GM21381 (cell line): ENCODE measurements at regions not wholly inside any gene's neighbourhood (a gene's known extent, or its start where the extent isn't known, plus 50 kb on each side); places are given as distances from the start of the nearest gene placed in this dataset.
"Not testable (repeated sequence)": the region's sequence is repeated elsewhere in the genome, so short reads cannot be mapped to it uniquely, and the experiment has no call there.

Source experiments
- ATAC-seq: cut with Tn5 transposase; IDR thresholded peaks from one replicate; pipeline ENCODE4 v1.9.1; 2021; ENCODE audit warnings: mild to moderate bottlenecking, moderate library complexity; ENCODE audit not compliant: unreplicated experiment

DNA sequence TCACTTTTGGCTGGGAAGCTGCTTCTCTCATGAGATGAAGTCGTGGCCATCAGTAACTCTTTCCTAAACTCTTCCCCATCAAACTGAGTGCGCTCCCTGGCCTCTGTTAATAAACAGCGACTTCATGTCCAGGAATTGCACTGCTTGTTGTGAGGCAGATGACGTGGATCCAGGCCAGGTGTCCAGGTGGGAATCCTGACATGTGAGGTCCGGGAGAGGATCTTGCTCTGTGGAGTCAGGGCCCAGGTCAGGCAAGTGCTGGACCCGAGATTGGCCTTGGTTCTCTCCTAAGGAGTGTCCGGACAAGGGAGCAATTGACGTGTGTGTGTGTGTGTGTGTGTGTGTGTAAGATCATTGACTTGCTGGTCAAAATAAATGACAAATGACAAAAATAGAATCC, 362.7 kb downstream of the GLRX3 start:
- ATAC-seq = no peak

DNA sequence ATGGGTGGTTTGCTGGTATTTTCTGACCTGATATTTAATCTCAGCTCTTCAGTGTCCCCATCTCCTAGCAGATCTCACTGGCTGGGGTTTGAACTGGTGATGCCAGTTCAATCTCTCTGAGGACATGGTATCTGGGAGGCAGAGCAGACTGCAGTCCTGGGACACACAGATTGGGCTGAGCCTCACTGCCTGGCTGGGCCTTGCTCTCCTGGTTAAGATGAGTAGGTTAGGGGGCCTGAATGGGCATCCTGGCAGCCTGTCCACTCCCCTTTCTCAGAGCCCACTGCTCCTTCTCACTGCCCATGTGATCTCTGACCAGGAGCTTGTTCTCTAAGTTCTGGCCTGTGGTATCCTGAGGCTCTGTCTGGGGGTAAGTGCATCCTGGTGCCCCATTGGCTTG, 363.4 kb downstream of the GLRX3 start:
- ATAC-seq = no peak

DNA sequence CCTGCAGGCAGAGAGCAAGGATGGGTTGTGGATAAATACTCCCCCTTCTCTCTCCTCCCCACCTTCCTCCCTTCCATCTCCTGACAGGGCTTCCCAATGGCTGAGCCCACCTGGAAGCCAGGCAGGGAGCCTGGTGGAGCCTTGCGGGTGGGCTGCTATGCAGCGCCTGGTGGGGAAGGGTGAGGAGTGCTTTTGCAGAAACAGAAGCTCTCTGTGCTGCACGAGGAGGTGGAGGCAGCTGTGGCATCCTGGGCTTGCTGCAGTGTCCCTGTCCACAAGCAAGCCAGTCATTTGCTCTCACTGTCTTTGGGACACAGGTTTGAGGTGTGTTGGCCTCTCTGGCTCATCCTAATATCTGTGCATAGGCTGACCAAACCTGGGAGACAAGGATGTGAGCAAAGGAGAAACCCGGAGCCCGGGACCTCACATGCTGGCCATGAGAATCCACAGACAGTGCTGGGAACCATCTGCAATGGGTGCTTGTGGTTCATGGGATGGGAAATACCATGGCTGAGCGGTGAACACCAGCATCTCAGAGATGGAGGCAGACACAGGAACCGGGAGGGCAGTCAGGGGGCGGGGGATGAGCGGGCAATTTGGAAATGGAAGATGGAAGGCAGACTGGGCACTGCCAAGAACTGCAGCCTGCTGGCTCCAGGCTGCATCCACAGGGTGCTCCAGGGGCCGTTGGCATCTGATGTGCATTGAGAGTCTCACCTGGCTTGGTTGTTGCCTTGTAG, 364.2 kb downstream of the GLRX3 start:
- ATAC-seq = no peak

DNA sequence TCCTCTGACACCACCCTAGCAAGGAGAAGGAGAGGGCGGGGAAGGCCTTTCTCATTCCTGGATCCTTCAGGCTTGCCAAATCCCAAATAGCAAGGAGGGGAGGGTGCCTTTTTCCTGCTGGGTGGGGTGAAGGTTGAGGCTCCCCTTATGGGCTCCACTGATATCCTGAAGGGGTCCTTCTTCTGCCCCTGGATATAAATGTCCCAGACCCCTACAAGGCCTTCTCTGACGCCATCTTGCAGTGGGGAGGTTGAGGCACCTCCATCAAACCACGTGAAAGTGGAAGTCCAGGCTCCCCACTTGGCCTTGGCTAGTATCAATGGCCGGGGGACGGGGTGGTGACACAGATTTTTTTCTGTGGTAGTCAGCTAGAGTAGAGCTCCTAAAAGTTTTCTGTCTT, 371.3 kb downstream of the GLRX3 start:
- no peak for ATAC-seq

DNA sequence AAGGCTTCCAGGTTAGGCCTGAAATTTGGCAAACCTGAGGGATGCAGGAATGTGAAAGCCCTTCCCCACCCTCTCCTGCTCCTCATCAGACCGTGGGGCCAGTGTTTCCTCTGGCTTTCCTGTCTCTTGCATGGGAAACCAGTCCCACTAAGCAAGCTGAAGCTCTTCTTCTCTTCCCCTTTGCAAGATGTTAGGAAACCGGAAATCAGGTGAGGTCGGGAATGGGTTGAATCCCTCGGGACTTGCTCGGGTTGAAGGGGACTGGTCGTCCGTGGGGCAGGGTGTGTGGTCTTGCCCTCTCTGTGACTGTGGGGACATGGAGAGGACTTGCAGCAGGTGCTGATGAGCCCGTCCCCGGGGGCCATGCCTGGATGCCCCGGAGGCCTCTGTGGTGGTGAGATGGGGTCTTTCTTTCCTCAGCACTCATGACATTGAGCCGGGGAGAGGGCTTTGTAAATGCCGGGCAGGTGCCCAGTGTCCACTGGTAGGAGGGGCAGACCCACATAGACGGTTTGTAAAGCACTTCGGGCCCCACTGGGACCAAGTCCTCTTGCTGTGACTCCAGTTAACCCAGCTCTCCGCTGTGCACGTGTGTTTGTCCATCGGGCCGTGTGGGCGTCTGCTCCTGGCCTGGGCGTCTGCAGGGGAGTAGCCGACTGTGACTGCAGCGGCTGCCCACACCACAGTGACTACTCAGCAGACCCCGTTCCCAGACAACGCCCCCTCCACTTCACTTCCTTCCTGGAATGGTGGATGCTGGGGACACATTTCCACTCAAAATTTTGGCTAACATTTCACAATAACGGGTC, 373.9 kb downstream of the GLRX3 start:
- no peak for ATAC-seq

DNA sequence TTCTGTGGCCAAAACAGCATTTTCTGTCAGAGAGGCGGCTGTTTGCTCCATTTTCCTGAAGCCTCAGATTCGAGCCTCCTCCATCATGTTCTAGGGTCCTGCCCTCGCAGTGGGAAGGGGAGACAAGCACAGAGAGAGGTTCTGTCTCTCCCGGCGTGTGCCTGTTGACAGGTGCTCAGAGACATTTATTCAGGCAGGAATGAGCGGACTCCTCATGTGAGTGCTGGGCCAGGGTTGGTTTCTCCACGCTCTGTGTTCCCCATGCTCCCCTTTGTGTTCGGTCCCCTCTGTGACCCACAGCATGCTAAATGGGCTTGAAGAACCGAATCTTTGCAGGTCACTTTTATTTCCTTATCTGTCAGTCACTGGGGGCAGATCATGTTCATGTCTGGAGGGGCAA, 374.6 kb downstream of the GLRX3 start:
- no peak for ATAC-seq

DNA sequence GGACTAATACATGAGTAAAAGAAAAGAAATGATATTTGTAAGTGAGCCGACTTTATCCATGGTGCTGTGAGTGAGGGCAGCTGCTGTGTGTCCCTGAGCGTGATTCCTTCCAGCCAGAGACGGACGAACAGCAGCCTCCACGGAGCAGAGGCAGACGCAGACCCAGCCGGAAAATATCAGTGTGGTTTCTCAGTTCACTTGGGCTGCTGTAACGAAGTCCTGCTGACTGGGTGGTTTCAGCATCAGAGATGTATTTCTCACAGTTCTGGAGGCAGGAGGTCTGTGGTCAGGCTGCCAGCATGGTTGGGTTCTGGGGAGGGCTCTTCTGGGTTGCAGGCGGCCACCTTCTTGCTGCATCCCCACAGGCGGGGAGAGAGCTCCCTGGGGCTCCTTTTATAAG, 375.6 kb downstream of the GLRX3 start:
- ATAC-seq = no peak

DNA sequence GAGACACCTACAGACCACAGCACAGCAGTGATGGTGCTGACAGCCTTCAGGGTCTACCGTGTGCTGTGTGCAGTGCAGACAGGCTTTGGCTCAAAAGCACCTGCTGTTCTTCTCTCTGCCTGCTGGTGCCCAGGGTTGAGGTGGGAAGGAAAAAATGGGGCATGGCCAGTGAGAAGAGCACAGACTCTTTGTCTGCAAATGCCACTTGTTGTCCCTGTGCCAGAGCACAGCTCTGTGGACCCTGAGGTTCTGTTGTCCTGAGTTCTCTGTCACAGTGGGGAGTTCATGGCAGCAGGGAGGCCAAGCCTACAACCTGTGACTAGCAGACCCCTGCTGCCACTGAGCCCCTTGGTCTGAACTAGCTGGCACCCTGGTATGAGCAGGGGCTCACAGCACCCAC, 376.7 kb downstream of the GLRX3 start:
- ATAC-seq = no peak

DNA sequence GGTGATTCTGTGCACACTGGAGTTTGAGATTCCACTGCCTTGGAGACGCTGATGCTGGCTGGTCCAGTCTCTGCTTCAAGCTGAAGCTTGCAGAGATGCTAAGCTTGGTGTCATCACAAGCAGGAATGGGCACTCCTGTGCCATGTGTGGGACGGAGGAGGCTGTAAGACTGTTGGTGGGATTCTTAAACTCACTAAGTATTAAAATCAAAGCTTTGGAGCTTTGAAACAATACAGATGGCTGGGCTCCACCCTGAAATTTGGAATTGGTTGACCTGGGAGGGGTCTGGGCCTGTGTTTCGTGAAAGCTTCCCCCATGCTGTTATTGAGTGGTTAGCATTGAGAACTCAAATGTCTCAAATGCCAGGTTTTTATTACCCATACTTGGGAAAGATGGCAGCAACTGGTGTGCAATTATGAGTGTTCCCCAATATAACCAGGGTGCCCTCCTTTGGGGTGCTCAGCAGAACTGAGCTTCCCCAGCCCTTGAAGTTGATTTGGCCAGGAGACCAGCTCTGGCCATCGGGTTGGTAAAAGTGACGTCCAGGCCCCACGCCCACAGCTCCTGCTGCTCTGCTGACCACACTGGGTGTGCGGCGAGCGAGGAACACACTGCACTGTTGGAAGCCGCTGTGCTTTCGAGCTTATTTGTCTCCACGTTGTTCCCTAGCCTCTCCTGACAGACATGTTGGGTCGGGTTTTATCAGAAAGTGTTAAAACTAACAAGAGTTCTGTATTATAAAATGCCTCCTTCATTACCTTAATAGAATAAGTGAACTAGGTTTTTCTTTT, 377.7 kb downstream of the GLRX3 start:
- ATAC-seq = no peak

DNA sequence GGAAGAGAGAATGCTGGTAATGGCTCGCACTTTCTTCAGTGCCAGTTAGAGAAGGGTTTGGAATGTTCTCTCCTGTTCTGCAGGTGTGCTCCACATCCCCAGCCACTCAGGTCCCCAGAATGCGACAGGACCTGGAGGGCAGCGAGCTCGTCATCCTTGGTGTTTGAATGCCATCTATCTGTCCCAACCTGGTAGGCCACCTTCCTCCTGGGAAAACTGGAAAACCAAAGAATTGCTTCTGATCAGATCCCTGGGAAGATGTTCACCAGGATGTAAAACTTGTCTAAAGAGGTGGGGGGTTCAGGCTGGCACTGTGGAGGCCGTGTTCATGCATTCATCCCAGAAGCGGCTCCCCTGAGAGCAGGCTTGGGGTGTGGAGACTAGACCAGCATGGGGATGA, 379.5 kb downstream of the GLRX3 start:
- ATAC-seq = no peak

DNA sequence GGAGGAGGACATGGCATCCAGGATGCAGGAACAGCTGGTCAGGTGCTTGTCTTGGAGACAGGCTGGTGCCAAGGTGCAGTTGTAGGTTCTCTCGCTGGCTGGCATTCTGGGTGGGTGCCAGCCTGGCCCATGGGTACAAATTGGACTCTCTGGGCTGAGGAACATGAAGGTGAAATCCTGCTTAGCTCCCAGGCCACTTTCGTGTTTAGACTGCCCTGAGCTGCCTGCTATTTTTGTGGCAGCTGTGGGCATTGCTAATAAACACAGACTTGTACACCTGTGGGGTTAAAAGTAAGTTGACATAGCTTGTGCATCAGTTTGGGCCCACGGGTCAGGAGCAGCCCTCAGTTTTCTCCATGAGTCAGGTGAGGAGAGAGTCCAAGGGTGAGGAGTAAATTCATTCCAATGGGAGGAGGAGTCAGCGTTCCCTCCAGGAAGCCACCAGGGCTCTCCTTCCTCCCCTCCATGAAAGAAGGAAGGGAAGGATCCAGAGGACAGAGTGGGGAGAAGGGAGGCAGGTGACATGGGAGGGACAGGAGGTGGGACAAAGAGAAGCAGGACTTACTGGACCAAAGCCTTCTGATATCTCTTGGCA, 380.0 kb downstream of the GLRX3 start:
- ATAC-seq = no peak

DNA sequence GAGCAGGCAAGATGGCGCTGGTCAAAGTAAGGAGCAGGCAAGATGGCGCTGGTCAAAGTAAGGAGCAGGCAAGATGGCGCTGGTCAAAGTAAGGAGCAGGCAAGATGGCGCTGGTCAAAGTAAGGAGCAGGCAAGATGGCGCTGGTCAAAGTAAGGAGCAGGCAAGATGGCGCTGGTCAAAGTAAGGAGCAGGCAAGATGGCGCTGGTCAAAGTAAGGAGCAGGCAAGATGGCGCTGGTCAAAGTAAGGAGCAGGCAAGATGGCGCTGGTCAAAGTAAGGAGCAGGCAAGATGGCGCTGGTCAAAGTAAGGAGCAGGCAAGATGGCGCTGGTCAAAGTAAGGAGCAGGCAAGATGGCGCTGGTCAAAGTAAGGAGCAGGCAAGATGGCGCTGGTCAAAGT, 382.7 kb downstream of the GLRX3 start:
- ATAC-seq = not testable (repeated sequence)

DNA sequence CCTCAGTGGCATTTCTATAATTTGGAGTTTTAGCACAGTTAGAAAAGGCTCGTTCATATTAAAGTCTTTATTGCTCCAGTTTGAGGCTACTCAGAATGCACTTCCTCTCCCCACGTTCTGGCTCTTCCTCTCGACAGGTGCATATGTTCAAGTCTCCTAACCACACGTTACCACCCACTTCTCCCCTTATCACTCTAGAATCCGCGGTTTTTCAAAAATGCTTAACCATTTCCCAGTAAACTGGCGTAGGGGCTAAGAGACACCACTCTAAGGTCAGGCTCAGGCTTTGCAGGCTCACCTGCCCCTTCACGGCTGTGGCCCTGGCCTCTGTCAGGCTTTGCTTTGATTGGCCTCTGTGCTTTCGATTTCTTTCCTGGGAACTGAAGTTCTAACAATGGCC, 383.6 kb downstream of the GLRX3 start:
- ATAC-seq = no peak

DNA sequence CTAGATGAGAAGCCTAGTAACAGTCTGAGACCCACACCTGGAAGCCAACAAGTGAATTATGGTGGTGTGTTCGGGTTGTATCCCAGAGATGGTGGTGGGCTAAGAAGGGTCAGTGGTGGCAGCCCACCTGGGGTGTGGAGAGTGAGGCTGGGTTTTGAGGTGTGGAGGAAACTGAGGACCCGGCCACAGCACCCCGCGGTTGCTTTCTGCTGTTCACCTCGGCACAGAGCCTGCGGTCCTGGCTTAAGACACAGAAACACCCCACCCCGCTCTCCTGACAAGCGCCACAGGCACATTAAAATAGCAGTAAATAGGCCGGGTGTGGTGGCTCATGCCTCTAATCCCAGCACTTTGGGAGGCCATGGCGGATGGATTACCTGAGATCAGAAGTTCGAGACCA, 395.1 kb downstream of the GLRX3 start:
- ATAC-seq = no peak

DNA sequence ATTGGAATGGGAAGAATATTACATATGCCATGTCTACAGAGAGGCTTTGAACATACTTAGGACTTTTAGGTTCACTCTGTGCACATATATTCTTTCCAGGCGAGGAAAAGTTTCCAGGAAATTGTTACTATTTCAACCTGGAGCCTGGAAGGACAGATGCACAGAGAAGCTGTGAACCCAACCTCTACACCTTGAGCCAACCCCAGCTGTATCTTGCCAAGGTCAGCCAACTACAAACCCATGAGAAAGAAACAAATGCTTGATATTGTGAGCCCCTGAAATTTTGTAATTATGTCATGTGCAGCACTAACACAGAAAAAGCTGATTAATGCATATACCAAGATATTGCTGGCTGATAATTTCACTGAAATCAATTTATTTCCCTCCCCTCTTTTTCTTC, 404.9 kb downstream of the GLRX3 start:
- ATAC-seq = no peak

DNA sequence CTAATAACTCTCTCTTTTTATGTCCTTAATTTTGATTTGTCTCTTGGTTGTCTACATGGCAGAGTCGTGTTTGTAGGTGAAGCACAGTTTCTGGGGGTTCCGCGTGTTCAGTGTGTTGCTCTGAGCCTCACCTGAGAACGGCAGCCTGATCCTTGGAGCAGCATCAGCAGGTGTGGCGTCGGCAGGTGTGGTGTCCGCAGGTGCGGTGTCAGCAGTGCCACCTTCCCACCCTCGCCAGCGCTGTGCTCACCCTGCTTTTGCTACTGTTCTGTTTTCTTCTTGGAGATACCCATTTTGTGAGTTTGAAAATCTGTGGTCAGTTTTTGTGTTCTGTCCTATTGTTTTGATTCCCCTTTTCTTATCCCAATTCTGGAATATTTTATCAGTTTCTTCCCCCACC, 406.6 kb downstream of the GLRX3 start:
- no peak for ATAC-seq

DNA sequence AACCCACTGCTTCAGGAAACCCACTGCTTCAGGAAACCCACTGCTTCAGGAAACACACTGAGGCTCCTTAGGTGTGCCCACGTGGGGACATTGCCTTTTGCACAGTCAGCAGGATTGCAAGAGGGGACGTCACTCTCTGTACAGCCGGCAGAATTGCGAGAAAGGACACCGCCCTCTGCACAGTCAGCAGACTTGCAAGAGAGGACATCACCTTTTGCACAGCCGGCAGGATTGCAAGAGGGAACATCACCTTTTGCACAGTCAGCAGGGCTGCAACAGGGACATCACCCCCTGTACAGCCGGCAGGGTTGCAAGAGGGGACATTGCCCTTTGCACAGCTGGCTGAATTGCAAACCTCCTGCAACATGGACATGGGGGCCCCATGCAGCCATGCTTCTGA, 407.6 kb downstream of the GLRX3 start:
- ATAC-seq = no peak

DNA sequence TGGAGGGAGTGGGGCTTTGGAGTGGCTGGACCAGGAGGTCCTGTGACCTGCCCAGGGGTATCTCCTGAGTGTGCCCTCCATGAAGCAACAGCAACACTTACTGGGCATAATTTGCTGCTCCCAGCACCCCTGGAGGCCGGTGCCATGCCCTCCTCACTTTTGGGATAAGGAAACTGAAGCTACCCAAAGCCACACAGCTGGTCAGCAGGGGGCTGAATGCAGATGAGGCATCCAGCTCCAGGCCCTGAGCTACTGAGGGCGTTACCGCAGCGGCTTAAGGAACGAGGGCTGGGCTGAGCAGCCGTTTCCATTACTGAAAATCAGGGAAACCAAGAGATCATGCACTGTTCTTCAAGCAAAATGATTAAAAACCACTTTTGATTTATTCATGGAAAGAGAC, 408.9 kb downstream of the GLRX3 start:
- no peak for ATAC-seq

DNA sequence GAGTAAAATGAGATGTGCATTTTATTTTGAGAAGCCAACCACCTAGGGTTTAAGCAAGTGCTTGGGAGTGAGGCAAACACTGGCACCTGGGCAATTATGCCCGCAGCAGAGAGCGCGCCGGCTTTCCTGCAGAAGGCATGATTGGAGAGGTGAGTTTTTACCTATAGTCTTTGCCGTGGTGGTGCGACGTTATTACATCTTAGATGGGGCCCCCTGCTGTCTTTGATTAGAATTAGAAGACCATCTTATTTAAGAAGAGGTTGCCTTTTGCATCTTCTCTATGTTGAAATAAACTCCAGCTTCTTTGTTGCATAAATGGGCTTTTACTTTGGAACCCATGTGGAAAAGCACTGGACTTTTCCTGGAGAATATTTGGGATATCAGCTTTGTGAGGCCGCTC, 409.5 kb downstream of the GLRX3 start:
- no peak for ATAC-seq

DNA sequence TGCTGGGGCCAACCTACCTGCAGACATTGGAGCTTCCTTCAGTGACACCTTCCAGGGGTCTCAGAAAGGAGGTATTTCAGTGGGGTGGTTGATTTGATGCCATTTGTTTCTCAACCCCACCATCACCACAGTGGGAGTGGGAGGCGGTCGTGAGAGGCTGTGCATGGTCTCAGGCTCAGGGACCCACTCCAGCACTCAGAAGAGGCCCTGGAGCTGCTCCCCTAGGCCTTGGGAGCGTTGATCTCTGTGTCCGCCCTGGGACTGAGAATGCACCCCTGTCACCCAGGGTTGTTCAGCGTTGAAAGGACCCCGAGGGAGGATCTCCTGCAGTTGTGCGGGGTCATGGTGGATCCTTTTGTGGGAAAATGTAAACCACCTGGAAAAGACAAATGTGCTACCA, 410.6 kb downstream of the GLRX3 start:
- no peak for ATAC-seq

DNA sequence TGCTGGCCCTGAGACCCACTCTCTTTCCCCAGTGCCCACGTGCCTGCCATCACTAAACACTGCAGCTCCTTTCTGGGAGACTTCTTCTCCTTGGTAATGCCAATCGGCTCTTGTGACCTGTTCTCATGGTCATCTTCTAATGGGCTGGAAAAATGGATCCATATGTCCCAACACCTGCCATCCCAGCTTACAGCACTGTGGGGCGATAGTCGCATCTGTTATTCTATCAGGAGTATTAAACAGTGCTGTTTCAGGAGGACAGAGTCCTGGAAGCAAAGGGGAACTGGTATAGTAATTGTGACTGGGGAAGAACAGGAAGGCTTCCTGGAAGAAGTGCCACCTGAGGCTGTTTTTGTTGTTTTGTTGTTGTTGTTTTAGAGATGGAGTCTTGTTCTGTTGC, 411.2 kb downstream of the GLRX3 start:
- ATAC-seq = no peak
